Astrocyte (in vitro differentiated cells and primary cell): ENCODE measurements at regions not wholly inside any gene's neighbourhood (a gene's known extent, or its start where the extent isn't known, plus 50 kb on each side); places are given as distances from the start of the nearest gene placed in this dataset.

Experiments used
- CTCF ChIP-seq: IDR thresholded peaks from 2 replicates; pipeline ENCODE4 v1.5.1; 2011; ENCODE audit warnings: low read depth, mild to moderate bottlenecking, inconsistent platforms, low read length, moderate library complexity; ENCODE audit not compliant: insufficient read depth
- EZH2 ChIP-seq: IDR thresholded peaks from 2 replicates; pipeline ENCODE4 v1.6.1; 2012; ENCODE audit warnings: mild to moderate bottlenecking, low read length, inconsistent platforms; ENCODE audit not compliant: insufficient read depth

GRCh38 chr4:14184767-14185166, 557.2 kb upstream of the BOD1L1 start:
- TF ChIP-seq EZH2 (no peak), CTCF (no peak)
